ENCODE measurements at regions not wholly inside any gene's neighbourhood (a gene's known extent, or its start where the extent isn't known, plus 50 kb on each side); places are given as distances from the start of the nearest gene placed in this dataset.

DNA sequence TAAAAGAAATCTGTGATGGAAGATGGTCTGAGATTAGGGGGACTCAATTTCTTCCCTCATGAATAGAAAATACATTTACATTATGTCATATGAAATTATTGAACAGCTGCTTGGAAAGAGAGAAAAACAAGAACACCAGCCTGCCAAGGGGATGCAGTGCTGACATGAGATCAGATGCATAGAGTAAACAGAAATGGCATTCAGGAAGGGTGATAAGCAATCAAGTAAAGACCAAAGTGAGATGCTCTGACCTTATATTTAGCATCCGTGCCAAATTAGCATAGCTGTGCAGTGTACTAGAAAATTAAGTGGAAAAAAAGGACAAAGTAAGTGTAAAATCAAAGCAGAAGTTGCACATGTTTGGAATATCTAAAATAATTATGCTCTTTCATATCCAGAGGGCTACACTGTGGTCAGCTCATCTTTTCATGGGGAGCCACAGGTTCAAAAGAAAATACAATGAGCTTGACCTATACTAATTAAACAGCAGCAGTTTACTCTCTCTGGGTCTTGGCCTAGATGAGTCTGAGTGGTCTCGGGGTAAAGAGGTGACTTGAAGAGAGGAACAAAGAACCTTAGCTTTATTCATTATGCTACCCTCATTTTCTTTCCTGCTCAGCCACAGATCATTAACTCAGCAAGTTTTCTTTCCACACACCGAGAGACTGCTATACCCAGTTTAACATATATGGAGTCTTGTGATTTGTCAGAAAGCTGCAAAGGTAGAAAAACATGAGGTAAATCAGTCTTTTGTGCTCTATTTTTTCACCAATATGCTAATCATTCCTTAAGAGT, 359.4 kb upstream of the FOXG1 start:
- H3K27ac ChIP-seq = no peak overlapping the region
- no peak for ATAC-seq (ENCODE audit: insufficient number of reproducible peaks, low FRiP score, low read depth)

GRCh38 chr14:28407996-28408395, 358.6 kb upstream of the FOXG1 start:
- no peaks in the 10 kb centered on the region for H3K9me3 ChIP-seq
- no peaks in the 10 kb centered on the region for H3K4me1 ChIP-seq (ENCODE audit: control insufficient read depth in 1 of 2, low read depth in 2 of 2)
- no peak overlapping the region for H3K27ac ChIP-seq
- H3K36me3 ChIP-seq = no peaks in the 10 kb centered on the region
- TF ChIP-seq CTCF (IDR thresholded peaks at IDR 0.05) = no peak
- ATAC-seq (ENCODE audit: insufficient number of reproducible peaks, low FRiP score, low read depth) = no peak
- H3K4me3 ChIP-seq = no peak overlapping the region
- no peaks in the 10 kb centered on the region for H3K27me3 ChIP-seq (replicated peaks; ENCODE audit: insufficient read depth)
- DNase-seq (ENCODE audit: low spot score) = no peak

More for the DNA sequence above, 359.4 kb upstream of the FOXG1 start:
- Histone ChIP-seq H3K4me3 (no peak overlapping the region), H3K9me3 (no peaks in the 10 kb centered on the region), H3K4me1 (ENCODE audit: control insufficient read depth in 1 of 2, low read depth in 2 of 2) (no peaks in the 10 kb centered on the region), H3K36me3 (no peaks in the 10 kb centered on the region), H3K27me3 (replicated peaks; ENCODE audit: insufficient read depth) (no peaks in the 10 kb centered on the region)
- TF ChIP-seq CTCF (IDR thresholded peaks at IDR 0.05) = no peak
- no peak for DNase-seq (ENCODE audit: low spot score)

DNA sequence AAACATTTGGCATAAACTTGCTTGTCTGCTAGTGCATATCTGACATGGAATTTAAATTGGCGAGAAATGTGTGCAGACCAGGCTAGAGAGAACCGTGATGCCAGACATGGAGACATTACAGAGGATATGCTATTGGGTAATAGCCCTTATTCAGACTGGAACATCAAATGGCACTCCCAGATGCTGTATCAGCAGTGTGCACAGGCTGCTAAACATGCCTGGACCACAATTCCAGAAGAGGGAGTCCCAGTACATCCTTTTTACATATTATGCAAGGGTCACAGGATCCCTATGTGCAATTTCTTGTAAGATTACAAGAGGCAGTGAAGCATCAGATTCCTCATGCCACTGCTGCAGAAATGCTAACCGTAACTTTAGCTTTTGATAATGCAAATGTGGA, 354.5 kb upstream of the FOXG1 start:
- Histone ChIP-seq H3K36me3 (no peaks in the 10 kb centered on the region), H3K4me3 (no peak overlapping the region), H3K9me3 (no peaks in the 10 kb centered on the region), H3K27me3 (replicated peaks; ENCODE audit: insufficient read depth) (no peaks in the 10 kb centered on the region), H3K4me1 (ENCODE audit: control insufficient read depth in 1 of 2, low read depth in 2 of 2) (no peaks in the 10 kb centered on the region), H3K27ac (no peak overlapping the region)
- DNase-seq (ENCODE audit: low spot score) (no peak), ATAC-seq (ENCODE audit: insufficient number of reproducible peaks, low FRiP score, low read depth) (no peak)
- TF ChIP-seq CTCF (IDR thresholded peaks at IDR 0.05) = no peak

DNA sequence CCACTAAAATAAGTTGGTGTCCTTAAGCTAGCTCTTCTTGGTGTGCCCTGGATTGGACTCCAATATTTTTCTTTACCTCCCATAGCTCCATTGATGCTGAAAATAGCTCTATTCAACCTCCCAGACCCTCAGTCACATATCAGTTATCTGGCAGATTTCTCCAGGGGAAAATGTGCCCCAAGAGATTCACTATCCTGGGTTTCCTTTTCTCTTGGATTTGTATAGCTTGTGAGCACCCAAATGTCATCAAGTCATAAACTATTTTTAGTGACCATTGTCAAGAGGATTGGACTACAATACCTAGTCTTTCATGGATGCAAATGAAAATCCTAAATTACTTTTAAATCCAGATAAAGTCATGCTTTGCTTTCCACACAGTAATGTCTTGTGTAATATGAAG, 339.6 kb upstream of the FOXG1 start:
- TF ChIP-seq CTCF (IDR thresholded peaks at IDR 0.05) = no peak
- no peaks in the 10 kb centered on the region for H3K9me3 ChIP-seq
- H3K27ac ChIP-seq = no peak overlapping the region
- ATAC-seq (ENCODE audit: insufficient number of reproducible peaks, low FRiP score, low read depth) (no peak), DNase-seq (ENCODE audit: low spot score) (no peak)
- no peaks in the 10 kb centered on the region for H3K4me1 ChIP-seq (ENCODE audit: control insufficient read depth in 1 of 2, low read depth in 2 of 2)
- H3K4me3 ChIP-seq = no peak overlapping the region
- no peaks in the 10 kb centered on the region for H3K27me3 ChIP-seq (replicated peaks; ENCODE audit: insufficient read depth)
- no peaks in the 10 kb centered on the region for H3K36me3 ChIP-seq

GRCh38 chr14:28436821-28437220, 329.8 kb upstream of the FOXG1 start:
- no peak for DNase-seq (ENCODE audit: low spot score)
- ATAC-seq (ENCODE audit: insufficient number of reproducible peaks, low FRiP score, low read depth) = no peak
- Histone ChIP-seq H3K27ac (no peak overlapping the region), H3K27me3 (replicated peaks; ENCODE audit: insufficient read depth) (no peaks in the 10 kb centered on the region), H3K9me3 (no peaks in the 10 kb centered on the region), H3K4me1 (ENCODE audit: control insufficient read depth in 1 of 2, low read depth in 2 of 2) (no peaks in the 10 kb centered on the region), H3K36me3 (no peaks in the 10 kb centered on the region), H3K4me3 (no peak overlapping the region)
- TF ChIP-seq CTCF (IDR thresholded peaks at IDR 0.05) = no peak
